ENCODE measurements at regions not wholly inside any gene's neighbourhood (a gene's known extent, or its start where the extent isn't known, plus 50 kb on each side); places are given as distances from the start of the nearest gene placed in this dataset.

- no peak for DNase-seq
These were observed 96.0 kb upstream of the PRDM1 start for GRCh38 chr6:105990151-105990550.

DNA sequence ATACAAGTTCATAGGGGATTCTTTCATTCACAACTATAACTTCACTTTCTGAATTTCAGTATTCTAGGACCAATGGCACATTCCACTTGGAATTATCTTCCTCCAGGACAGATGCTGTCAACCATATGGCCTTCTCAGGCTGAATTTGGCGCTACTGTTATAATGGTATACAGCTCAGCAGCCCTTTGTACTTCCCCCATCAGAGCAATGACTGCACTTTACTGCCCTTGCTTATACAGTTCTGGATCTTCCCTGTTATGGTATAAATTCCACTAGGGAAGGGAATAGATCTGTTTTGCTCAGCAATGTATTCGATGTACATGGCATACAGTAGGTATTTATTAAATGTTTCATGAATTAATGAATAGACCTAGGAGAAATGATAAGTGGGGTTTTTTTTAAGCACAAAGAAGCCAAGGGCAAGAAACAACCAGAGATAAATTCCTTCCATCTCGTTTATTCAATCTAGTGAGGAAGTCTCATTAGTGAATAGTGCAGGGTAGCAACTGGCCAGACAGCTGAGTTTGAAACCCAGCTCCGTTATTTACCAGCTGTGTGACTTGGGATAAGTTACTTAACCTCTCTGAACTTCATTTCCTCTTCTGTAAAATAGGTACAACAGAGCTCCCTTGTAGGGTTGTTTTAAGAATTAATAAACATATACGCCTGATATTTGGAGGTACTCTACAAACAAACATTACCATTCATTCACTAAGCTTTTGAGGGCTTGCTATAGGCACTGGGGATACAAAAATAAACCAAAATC lies 97.1 kb upstream of the PRDM1 start:
- DNase-seq, result no peak

GRCh38 chr6:105988321-105988720 lies 97.8 kb upstream of the PRDM1 start:
- DNase-seq, result no peak

GRCh38 chr6:105987516-105987915 lies 98.6 kb upstream of the PRDM1 start:
- no peak for DNase-seq

GRCh38 chr6:105986998-105987397 lies 99.1 kb upstream of the PRDM1 start:
- DNase-seq, result no peak

DNA sequence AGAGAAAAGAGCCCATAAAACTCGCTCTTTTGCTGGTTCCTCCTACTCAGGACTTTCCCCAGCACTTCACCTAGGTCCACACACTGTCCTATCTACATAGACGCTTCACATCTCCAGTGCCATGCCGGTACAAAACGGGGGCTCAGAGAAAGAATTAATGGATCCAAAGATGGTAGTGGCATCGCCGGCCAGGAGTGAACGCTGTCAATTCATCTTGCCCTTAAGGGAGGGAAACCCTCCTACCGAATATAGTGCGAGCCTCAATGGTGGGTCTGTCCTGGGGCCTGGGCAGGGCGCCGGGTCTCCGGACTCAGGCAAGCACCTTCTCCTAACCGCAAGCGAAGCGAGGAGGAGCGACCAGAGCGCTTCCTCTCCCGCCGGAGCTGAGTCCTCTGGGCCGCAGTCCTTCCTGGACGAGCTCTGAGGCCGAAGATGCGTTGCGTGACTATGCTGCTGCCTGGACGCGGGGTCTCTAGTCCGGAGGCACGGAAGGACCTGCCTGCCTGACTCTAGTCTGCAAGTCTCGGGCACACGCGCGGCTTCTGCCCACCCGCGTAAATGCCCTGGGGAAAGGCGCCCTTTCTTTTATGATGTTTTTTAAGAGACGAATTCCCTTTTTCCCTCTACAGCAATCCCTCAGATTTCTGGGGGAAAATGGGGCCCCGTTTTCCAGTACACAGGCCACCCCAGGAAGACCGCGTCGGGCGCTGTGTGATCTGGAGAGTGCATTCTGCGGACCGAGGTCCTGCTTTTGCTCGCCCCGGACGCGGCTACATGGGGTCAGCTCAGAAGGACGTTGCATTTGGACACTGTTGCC lies 100.1 kb upstream of the PRDM1 start:
- DNase-seq, result no peak

- DNase-seq, result no peak
These were observed 100.9 kb upstream of the PRDM1 start for GRCh38 chr6:105985098-105985815.

DNA sequence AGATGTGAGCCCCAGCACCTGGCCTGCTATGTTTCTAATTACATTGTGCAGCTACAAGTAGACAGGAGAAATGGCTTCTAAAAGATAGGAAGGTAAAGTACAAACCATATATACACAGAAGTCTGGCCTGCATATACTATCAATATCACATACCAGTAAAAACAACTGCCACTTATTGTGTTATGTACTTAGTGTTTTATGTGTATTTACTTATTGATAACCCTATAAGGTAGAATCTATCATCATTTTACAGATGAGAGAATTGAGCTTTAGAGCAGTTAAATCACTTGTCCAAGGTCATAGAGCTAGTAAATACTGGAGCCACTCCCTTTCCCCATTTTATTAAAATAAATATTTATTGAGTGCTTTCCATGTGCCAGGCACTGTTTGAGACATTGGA lies 102.4 kb upstream of the PRDM1 start:
- DNase-seq, result no peak

- DNase-seq, result no peak
These were observed 103.2 kb upstream of the PRDM1 start for GRCh38 chr6:105982761-105983540.

DNA sequence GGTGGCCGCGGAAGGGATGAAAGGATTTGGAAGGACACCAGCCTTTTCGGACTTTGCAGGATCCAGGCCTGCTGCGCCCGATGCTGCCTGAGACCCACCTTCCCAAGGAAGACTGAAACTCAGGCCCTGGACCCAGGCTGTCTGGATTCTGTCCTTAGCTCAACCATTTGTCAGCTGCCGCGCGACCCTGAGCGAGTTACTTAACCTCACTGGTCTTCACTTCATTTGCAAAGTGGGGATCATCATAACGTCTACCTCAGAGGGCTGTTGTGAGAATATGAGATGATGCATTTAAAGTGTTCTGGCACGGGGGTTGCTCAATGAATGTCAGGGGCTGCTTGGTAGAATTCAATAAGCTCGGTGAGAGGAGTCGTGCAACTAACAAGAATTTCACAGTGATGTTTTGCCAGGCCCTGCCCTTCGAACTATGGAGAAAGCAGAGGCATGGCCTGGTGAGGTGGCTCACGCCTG lies 104.2 kb upstream of the PRDM1 start:
- peak; percentile 33 for DNase-seq

- peak; percentile 64 for DNase-seq
These were observed 104.9 kb upstream of the PRDM1 start for GRCh38 chr6:105981002-105981887.

DNA sequence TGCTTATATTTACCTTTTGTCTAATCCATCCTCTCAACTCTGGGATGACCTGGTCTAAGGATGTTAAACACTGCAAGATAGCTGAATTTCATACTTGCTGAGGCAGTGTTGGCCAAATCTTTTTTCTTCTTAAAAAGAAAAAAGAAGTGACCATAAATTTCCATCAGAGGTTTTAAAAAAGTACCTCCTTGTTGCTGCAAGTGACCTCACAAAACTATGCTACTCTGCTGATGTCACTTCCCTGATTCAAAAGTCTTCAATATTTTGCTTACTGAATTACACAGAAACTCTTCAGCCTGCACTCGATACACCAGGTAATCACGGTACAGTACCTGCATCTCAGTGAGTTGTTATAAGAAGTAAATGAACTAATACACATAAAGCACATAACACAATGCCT lies 107.2 kb upstream of the PRDM1 start:
- DNase-seq, result no peak

GRCh38 chr6:105977934-105978504 lies 108.1 kb upstream of the PRDM1 start:
- no peak for DNase-seq

DNA sequence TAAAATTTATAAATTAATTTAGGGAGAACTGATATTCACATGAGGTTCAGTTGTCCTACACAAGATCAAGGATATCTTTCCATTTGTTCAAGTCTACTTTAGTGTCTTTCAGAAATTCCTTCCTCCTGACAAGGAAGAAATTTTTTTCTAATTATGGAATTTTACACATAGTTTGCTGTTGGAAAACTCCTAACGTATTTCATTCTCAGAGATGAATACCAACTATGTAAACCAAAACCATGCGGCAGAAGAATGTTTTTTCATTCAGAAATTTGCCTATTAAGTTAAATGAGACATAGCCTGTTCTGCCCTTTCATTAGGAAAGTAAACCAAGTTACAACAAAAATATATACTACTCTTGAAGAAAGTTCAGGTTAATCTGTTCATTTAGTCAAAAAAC lies 111.2 kb upstream of the PRDM1 start:
- no peak for DNase-seq

DNA sequence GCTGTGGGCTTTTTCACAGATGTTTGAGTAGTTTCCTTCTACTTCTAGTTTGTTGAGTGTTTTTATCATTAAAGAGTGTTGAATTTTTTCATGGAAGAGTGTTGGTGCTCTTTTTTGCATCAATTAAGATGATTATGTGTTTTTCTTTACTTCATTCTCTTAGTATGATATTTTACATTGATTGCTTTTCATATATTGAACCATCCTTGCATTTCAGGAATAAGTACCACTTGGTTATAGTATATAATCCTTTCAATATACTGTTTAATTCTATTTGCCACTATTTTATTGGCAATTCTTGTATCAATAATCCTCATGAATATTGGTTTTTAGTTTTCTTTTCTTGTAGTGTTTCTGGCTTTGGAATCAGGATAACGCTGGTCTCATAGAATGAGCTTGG lies 113.7 kb upstream of the PRDM1 start:
- no peak for DNase-seq

DNA sequence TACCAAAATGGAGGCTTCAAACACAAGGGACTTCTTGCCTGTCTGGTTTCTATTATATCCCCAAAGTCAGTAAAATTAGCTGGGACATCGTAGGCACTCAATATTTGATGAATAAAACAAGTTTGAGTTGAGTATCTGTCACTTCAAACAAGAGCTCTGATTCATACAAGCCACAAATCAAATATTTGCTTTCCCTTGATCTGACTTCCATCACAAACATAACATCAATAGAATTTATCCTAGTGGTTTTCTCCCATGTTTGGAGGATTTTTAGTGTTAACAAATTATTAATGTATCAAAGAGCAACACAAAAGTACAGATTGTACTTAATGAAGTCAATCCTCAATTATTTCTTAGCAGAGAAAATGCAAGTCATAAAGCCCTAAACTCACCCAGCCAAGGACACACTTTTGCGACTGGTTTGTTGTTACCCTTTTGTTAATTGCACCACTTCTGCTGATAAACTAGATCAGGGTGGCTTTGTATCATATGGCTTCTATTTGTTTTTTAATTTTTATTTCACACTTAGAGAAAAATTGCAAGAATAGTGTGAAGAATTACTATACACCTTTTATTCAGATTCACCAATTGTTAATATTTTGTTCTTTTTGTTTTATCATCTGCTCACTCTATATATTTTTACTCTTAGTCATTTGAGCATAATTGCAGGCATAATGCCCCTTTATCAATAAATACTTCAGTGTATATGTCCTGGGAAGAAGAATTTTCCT lies 117.4 kb upstream of the PRDM1 start:
- DNase-seq, result no peak

GRCh38 chr6:105967917-105968602 lies 118.1 kb upstream of the PRDM1 start:
- no peak for DNase-seq

DNA sequence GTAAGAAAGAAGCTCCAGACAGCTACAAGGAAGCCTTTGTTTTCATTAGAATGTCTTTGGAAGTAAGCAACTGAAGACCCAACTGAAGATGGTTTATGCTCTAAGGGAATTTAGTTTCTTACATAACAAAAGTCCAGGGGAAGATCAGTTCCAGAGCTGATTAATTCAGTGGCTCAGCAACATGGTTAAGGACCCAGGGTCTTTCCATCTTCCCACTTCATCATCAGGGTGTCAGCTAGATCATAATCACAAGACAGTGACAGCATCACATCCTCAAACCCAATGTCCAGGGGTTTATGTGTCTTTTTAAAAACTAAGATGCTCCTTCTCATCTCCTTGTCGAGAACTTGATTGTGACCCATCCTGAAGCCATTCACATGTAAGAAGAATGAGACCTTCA lies 119.7 kb upstream of the PRDM1 start:
- no peak for DNase-seq

DNA sequence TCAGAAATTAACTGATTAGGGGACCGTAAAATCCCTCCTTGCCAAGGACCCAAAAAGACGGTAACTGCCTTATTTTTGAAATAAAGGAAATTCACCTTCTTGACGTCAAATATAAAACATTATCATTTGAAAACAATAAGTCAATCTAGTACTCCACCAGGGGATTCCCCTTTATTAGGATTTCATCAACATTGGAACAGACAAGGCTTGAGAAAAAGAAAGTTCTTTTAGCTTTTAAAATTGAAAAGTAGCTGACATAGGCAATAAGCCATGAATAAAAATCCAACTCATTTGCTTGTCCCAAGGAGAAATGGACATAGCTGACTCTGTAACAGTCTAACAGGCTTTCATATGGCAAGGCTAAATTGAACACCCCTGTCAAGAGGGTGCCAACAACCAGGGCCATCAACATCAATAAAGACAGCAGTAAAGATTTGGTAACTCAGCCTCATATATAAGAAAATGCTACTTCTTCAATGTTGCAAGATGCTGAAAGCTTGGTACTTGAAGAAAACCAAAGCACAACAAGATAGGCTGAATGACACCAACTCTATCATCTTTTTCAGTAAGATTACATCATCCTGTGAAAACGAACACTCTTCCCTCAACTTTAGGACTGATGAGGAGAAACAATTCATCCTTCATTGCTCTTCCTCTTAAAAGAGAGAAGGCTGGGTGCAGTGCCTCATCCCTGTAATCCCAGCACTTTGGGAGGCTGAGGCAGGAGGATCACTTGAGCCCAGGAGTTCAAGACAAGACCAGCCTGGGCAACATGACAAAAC lies 121.0 kb upstream of the PRDM1 start:
- DNase-seq, result no peak
